B cell (primary cell): ENCODE measurements at regions not wholly inside any gene's neighbourhood (a gene's known extent, or its start where the extent isn't known, plus 50 kb on each side); places are given as distances from the start of the nearest gene placed in this dataset.

Experiments
- ATAC-seq: fragments of 200-7000 bp; cut with Tn5 transposase; one replicate; pipeline ENCODE4 v1.10.0; 2021; ENCODE audit warnings: low read depth, mild to moderate bottlenecking, moderate number of reproducible peaks, moderate library complexity
- CTCF ChIA-PET: fragments of 350-600 bp; sonication (Branson Sonifier 250); formaldehyde crosslinking; loops from one replicate; lab custom pipeline; 2021; ENCODE audit warnings: antibody characterized with exemption, inconsistent platforms; lab: Charles Lee
- POLR2A ChIA-PET: fragments of 350-600 bp; sonication (Branson Sonifier 250); formaldehyde crosslinking; loops from one replicate; lab custom pipeline; 2021; ENCODE audit warnings: antibody characterized with exemption; lab: Charles Lee
- DNase-seq: peaks from one replicate; pipeline ENCODE4 v3.0.0; 2013
- H2AFZ ChIP-seq: 2 replicates; pipeline ENCODE4 v1.6.1; 2012; ENCODE audit warnings: mild to moderate bottlenecking, low read depth, low read length; ENCODE audit not compliant: insufficient read depth, poor library complexity, severe bottlenecking
- H3K27ac ChIP-seq, 2 donors: 1 replicate in 1 of 2; 2 replicates in 1 of 2; pipeline ENCODE4 v1.5.1; 2012 to 2013; ENCODE audit warnings: low read length in 2 of 2, mild to moderate bottlenecking in 2 of 2, moderate library complexity in 1 of 2
- H3K27me3 ChIP-seq, 4 experiments: fragments of 200-600 bp in 1 of 4; sonication (generic) in 1 of 4; replicated peaks in 1 of 4; 1 replicate in 2 of 4; 2 replicates in 2 of 4; pipeline versions ENCODE4 v1.6.1 to v1.7.0; 2013 to 2016; ENCODE audit warnings: low read length in 3 of 4, mild to moderate bottlenecking in 2 of 4, mixed read lengths in 1 of 4, moderate library complexity in 1 of 4; ENCODE audit not compliant: insufficient read depth in 4 of 4, control insufficient read depth in 3 of 4; ENCODE audit errors: control extremely low read depth in 1 of 4
- H3K36me3 ChIP-seq, 2 experiments: replicated peaks in 1 of 2; 1 replicate in 1 of 2; 2 replicates in 1 of 2; pipeline versions ENCODE4 v1.6.1 to v1.7.1; 2013; ENCODE audit warnings: low read length in 1 of 2; ENCODE audit not compliant: insufficient read depth in 2 of 2, control insufficient read depth in 1 of 2; ENCODE audit errors: control extremely low read depth in 1 of 2, extremely low read depth in 1 of 2
- H3K4me1 ChIP-seq, 2 donors: fragments of 200-600 bp in 1 of 2; sonication (generic) in 1 of 2; 1 replicate in 1 of 2; 2 replicates in 1 of 2; pipeline versions ENCODE4 v1.5.1 to v1.6.1; 2013 to 2017; ENCODE audit warnings: low read length in 2 of 2; ENCODE audit not compliant: control insufficient read depth in 2 of 2, insufficient read depth in 2 of 2
- H3K4me2 ChIP-seq: replicated peaks from 2 replicates; pipeline ENCODE3; 2012; ENCODE audit warnings: mild to moderate bottlenecking, low read depth, low read length; ENCODE audit not compliant: poor library complexity, severe bottlenecking
- H3K4me3 ChIP-seq, 5 experiments: fragments of 200-600 bp in 1 of 5; sonication (generic) in 1 of 5; 1 replicate in 3 of 5; 2 replicates in 2 of 5; pipeline versions ENCODE4 v1.5.1 to v1.7.0; 2011 to 2016; ENCODE audit warnings: low read length in 4 of 5, mild to moderate bottlenecking in 4 of 5, low read depth in 2 of 5, control low read depth in 1 of 5, moderate library complexity in 1 of 5; ENCODE audit not compliant: insufficient read depth in 1 of 5; ENCODE audit errors: control extremely low read depth in 1 of 5, extremely low read depth in 1 of 5
- H3K79me2 ChIP-seq: fragments of 200-600 bp; sonication (generic); one replicate; pipeline ENCODE4 v1.6.0; 2016; ENCODE audit warnings: low read length; ENCODE audit not compliant: control insufficient read depth, insufficient read depth
- H3K9ac ChIP-seq: fragments of 200-600 bp; sonication (generic); 2 replicates; pipeline ENCODE4 v1.6.1; 2017; ENCODE audit warnings: mild to moderate bottlenecking, low read length, moderate library complexity
- H3K9me3 ChIP-seq, 3 donors: one replicate each; pipeline versions ENCODE4 v1.6.1 to v1.7.1; 2013; ENCODE audit warnings: low read length in 2 of 3; ENCODE audit not compliant: control insufficient read depth in 2 of 3, insufficient read depth in 1 of 3; ENCODE audit errors: control extremely low read depth in 1 of 3
- H4K20me1 ChIP-seq: 2 replicates; pipeline ENCODE4 v1.6.0; 2012; ENCODE audit warnings: mild to moderate bottlenecking, low read length; ENCODE audit not compliant: insufficient read depth, control insufficient read depth, poor library complexity, severe bottlenecking
- H3K27ac Mint-ChIP-seq: one replicate; pipeline ENCODE4 v1.8.0; 2021; ENCODE audit warnings: mixed read lengths
- H3K27me3 Mint-ChIP-seq: one replicate; pipeline ENCODE4 v1.8.0; 2021; ENCODE audit warnings: mixed read lengths
- H3K4me1 Mint-ChIP-seq: one replicate; pipeline ENCODE4 v1.8.0; 2021; ENCODE audit warnings: mixed read lengths
- H3K4me3 Mint-ChIP-seq: one replicate; pipeline ENCODE4 v1.8.0; 2021; ENCODE audit warnings: mixed read lengths
- H3K9me3 Mint-ChIP-seq: one replicate; pipeline ENCODE4 v1.8.0; 2022; ENCODE audit warnings: mixed read lengths; ENCODE audit not compliant: insufficient read depth
- CTCF ChIP-seq: fragments of 200-600 bp; IDR thresholded peaks from one replicate; pipeline ENCODE4 v1.8.0; 2022; ENCODE audit warnings: antibody characterized with exemption, mild to moderate bottlenecking
- EZH2 ChIP-seq: IDR thresholded peaks from 2 replicates; pipeline ENCODE4 v1.6.1; 2012; ENCODE audit warnings: borderline replicate concordance, low read depth, mild to moderate bottlenecking, moderate library complexity, low read length; ENCODE audit not compliant: insufficient read depth, poor library complexity, severe bottlenecking
- WGBS: methylation state at CpG from one replicate; pipeline ENCODE4 v1.1.5; 2013; ENCODE audit warnings: missing lambda C conversion rate; ENCODE audit not compliant: insufficient coverage; 5-methylcytosine and 5-hydroxymethylcytosine counted together
- intact Hi-C: fragments of 100-400 bp; cut with micrococcal nuclease; formaldehyde crosslinking; loops from one replicate; pipeline ENCODE4 v1.10.0; 2022

DNA sequence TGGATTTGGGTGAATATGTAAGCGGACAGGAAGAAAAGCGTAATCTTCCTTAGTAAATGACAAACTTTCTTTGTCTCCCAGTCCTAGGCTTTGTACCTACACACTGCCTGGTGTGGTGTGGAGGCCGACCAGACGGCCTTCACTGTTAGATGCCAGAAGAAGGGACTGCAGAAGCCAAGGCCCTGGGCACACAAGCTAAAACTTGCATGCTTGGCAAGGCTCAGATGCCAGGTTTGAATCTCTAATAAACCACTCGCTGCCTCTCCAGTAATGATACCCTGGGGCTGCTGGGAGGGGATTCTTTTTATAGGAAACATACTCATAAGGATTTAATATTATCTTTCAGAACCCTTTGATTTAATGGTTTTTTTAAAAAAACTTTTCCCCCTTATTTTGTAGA is 263.8 kb downstream of the PTPRC start:
- DNase-seq (no peak), ATAC-seq (no peak)
- H2AFZ ChIP-seq = no peak overlapping the region
- TF ChIP-seq EZH2 (no peak), CTCF (no peak)
- no peaks in the 10 kb centered on the region for H4K20me1 ChIP-seq
- no peak overlapping the region for H3K4me3 ChIP-seq
- no peaks in the 10 kb centered on the region for H3K4me1 ChIP-seq
- H3K4me2 ChIP-seq = no peak overlapping the region
- WGBS = no CpG with 5 or more reads among the region's 5 CpGs
- peaks cover 0 to 4% of the 10 kb centered on the region in 2 experiments for H3K36me3 ChIP-seq
- no peaks in the 10 kb centered on the region for H3K27me3 ChIP-seq
- no peak overlapping the region for H3K27ac ChIP-seq
- H3K27ac Mint-ChIP-seq = no peak overlapping the region
- no peaks in the 10 kb centered on the region for H3K27me3 Mint-ChIP-seq
- POLR2A ChIA-PET = no interaction called here
- H3K9me3 Mint-ChIP-seq = no peaks in the 10 kb centered on the region
- H3K79me2 ChIP-seq = no peaks in the 10 kb centered on the region
- H3K4me1 Mint-ChIP-seq = peaks cover 13% of the 10 kb centered on the region
- CTCF ChIA-PET = no interaction called here
- no peaks in the 10 kb centered on the region for H3K9me3 ChIP-seq
- intact Hi-C loops = no loop called here
- no peak overlapping the region for H3K4me3 Mint-ChIP-seq
- H3K9ac ChIP-seq = no peak overlapping the region

- TF ChIP-seq EZH2 = no peak
- no peak for TF ChIP-seq CTCF
- H3K4me3 ChIP-seq = no peak overlapping the region
- H3K4me2 ChIP-seq = no peak overlapping the region
- H3K27ac ChIP-seq = no peak overlapping the region
- DNase-seq (no peak), ATAC-seq (no peak)
- no peaks in the 10 kb centered on the region for H3K27me3 Mint-ChIP-seq
- H3K36me3 ChIP-seq = peaks cover 0 to 4% of the 10 kb centered on the region in 2 experiments
- H3K27ac Mint-ChIP-seq = no peak overlapping the region
- ChIA-PET CTCF (no interaction called here), POLR2A (no interaction called here)
- H3K4me1 ChIP-seq = no peaks in the 10 kb centered on the region
- H3K4me1 Mint-ChIP-seq = peaks cover 13% of the 10 kb centered on the region
- H3K9me3 ChIP-seq = no peaks in the 10 kb centered on the region
- intact Hi-C loops = no loop called here
- H3K9ac ChIP-seq = no peak overlapping the region
- no peaks in the 10 kb centered on the region for H3K79me2 ChIP-seq
- no peak overlapping the region for H3K4me3 Mint-ChIP-seq
- H4K20me1 ChIP-seq = no peaks in the 10 kb centered on the region
- no peak overlapping the region for H2AFZ ChIP-seq
- H3K9me3 Mint-ChIP-seq = no peaks in the 10 kb centered on the region
- H3K27me3 ChIP-seq = no peaks in the 10 kb centered on the region
- 96% methylated on average over 3 of the region's 3 CpGs for WGBS
These were observed 264.4 kb downstream of the PTPRC start for GRCh38 chr1:198903203-198903602.
